ENCODE measurements at regions not wholly inside any gene's neighbourhood (a gene's known extent, or its start where the extent isn't known, plus 50 kb on each side); places are given as distances from the start of the nearest gene placed in this dataset.

- TF ChIP-seq CTCF (IDR thresholded peaks at IDR 0.05) = no peak
These were observed 91.5 kb downstream of the LYZL2 start for GRCh38 chr10:30538086-30538485.

GRCh38 chr10:30537586-30537985, 92.0 kb downstream of the LYZL2 start:
- no peak for TF ChIP-seq CTCF (IDR thresholded peaks at IDR 0.05)

- no peak for TF ChIP-seq CTCF (IDR thresholded peaks at IDR 0.05)
These were observed 93.0 kb downstream of the LYZL2 start for GRCh38 chr10:30536578-30536977.

- TF ChIP-seq CTCF (IDR thresholded peaks at IDR 0.05) = no peak
These were observed 93.9 kb downstream of the LYZL2 start for GRCh38 chr10:30535677-30536076.

GRCh38 chr10:30534465-30535144, 94.9 kb downstream of the LYZL2 start:
- peak; percentile 87 for TF ChIP-seq CTCF (IDR thresholded peaks at IDR 0.05)

GRCh38 chr10:30531751-30532530, 97.6 kb downstream of the LYZL2 start:
- no peak for TF ChIP-seq CTCF (IDR thresholded peaks at IDR 0.05)

GRCh38 chr10:30529373-30529998, 95.5 kb downstream of the MAP3K8 start:
- no peak for TF ChIP-seq CTCF (IDR thresholded peaks at IDR 0.05)

All from LNCAP (cell line).